Kidney (tissue), 13 donors: ENCODE measurements at regions not wholly inside any gene's neighbourhood (a gene's known extent, or its start where the extent isn't known, plus 50 kb on each side); places are given as distances from the start of the nearest gene placed in this dataset.

Source experiments
- DNase-seq, 5 donors: peaks; one replicate each; pipeline ENCODE4 v3.0.0-alpha.2; 2013 to 2020
- FAIRE-seq: peaks from 2 replicates; lab custom pipeline; 2012; peaks lifted over from hg19 to GRCh38; lab: Jason Lieb, UNC
- H3K27ac ChIP-seq, 2 donors: one replicate each; pipeline ENCODE4 v1.7.0; 2013; ENCODE audit warnings: low read depth in 2 of 2, low read length in 2 of 2, inconsistent platforms in 1 of 2
- H3K27me3 ChIP-seq: one replicate; pipeline ENCODE4 v1.7.1; 2013; ENCODE audit warnings: low read length, inconsistent platforms; ENCODE audit not compliant: control insufficient read depth, insufficient read depth
- H3K36me3 ChIP-seq, 3 donors: one replicate each; pipeline versions ENCODE4 v1.7.0 to v1.7.1; 2013; ENCODE audit warnings: low read length in 3 of 3, control low read depth in 1 of 3, inconsistent platforms in 1 of 3; ENCODE audit not compliant: insufficient read depth in 3 of 3, control insufficient read depth in 2 of 3
- H3K4me1 ChIP-seq, 3 donors: one replicate each; pipeline versions ENCODE4 v1.7.0 to v1.7.1; 2013; ENCODE audit warnings: low read length in 3 of 3, inconsistent platforms in 1 of 3, low read depth in 1 of 3; ENCODE audit not compliant: control insufficient read depth in 2 of 3, insufficient read depth in 2 of 3
- H3K4me3 ChIP-seq, 3 donors: one replicate each; pipeline versions ENCODE4 v1.7.0 to v1.8.1; 2013; ENCODE audit warnings: low read length in 3 of 3, control low read depth in 1 of 3, inconsistent platforms in 1 of 3
- H3K9ac ChIP-seq, 3 donors: one replicate each; pipeline versions ENCODE4 v1.7.0 to v1.7.1; 2013; ENCODE audit warnings: low read length in 3 of 3, control low read depth in 1 of 3, inconsistent platforms in 1 of 3
- H3K9me3 ChIP-seq, 3 donors: one replicate each; pipeline versions ENCODE4 v1.7.0 to v1.7.1; 2013; ENCODE audit warnings: low read length in 3 of 3, control low read depth in 1 of 3, inconsistent platforms in 1 of 3; ENCODE audit not compliant: control insufficient read depth in 2 of 3, insufficient read depth in 1 of 3
- intact Hi-C: fragments of 100-400 bp; cut with DNase I; formaldehyde crosslinking; loops from one replicate; pipeline ENCODE4 v1.11.1; 2022
- TF ChIP-seq, protein P1 (sequence below): IDR thresholded peaks from 3 replicates; pipeline ENCODE4 v1.5.1; 2012; ENCODE audit warnings: mild to moderate bottlenecking, moderate library complexity, borderline replicate concordance; ENCODE audit not compliant: insufficient read depth; ENCODE audit errors: extremely low read depth
- donor health status: control.
- donor health status: control.
- donor health status: control.
- donor health status: control.
- donor health status: control.
- donor health status: DM: yes; HTN: yes; CAD: no.
- donor health status: Normal renal cell carcinoma (clear cell type).

DNA sequence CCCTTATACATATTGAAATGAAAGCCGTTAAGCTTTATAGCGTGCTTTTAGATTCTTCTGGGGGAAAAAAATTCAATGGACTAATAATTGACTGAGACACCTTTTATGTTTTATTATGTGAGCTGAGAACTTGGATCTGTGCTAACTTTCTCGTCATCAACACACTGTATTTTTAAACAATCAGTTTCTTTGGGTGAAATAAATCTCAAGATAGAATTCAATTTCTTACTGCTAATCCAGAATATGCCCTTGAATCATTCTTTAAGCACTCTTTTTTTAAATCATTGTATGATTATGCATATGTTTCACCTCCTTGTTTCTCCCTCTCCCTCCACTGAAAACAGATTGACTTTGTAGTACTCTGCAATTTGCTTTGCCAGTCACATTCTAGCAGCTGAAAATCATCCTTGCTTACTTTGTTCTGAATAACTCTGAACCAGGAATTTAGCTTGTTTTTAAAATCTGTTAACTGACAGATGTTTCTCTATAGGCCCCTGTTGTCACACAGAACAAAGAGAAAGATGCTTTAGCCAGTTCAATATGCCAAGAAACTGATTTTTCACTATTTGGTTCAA, 81.5 kb downstream of the SLIT2 start:
- FAIRE-seq (no peak), DNase-seq (no peak)
- intact Hi-C loops, result no loop called here
- Histone ChIP-seq H3K4me1 (no peaks in the 10 kb centered on the region), H3K4me3 (no peak overlapping the region), H3K9me3 (no peaks in the 10 kb centered on the region), H3K27ac (no peak overlapping the region), H3K36me3 (no peaks in the 10 kb centered on the region), H3K27me3 (no peaks in the 10 kb centered on the region), H3K9ac (no peak overlapping the region)
- TF ChIP-seq, protein P1, sequence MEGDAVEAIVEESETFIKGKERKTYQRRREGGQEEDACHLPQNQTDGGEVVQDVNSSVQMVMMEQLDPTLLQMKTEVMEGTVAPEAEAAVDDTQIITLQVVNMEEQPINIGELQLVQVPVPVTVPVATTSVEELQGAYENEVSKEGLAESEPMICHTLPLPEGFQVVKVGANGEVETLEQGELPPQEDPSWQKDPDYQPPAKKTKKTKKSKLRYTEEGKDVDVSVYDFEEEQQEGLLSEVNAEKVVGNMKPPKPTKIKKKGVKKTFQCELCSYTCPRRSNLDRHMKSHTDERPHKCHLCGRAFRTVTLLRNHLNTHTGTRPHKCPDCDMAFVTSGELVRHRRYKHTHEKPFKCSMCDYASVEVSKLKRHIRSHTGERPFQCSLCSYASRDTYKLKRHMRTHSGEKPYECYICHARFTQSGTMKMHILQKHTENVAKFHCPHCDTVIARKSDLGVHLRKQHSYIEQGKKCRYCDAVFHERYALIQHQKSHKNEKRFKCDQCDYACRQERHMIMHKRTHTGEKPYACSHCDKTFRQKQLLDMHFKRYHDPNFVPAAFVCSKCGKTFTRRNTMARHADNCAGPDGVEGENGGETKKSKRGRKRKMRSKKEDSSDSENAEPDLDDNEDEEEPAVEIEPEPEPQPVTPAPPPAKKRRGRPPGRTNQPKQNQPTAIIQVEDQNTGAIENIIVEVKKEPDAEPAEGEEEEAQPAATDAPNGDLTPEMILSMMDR, result no peak

DNA sequence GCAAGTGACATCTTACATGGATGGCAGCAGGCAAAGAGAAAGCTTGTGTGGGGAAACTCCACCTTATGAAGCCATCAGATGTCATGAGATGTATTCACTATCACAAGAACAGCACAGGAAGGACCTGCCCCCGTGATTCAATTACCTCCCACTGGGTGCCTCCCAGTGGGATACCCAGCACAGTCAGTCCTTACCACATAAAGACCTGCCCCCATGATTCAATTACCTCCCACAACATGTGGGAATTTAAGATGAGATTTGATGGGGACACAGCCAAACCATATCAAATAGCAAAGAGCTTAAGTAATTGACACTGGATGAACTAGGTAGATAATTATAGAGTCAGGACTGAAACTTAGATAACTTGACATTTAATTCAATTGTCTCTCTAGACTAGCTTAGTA, 85.6 kb downstream of the SLIT2 start:
- Histone ChIP-seq H3K9me3 (no peaks in the 10 kb centered on the region), H3K36me3 (no peaks in the 10 kb centered on the region), H3K27ac (no peak overlapping the region), H3K27me3 (no peaks in the 10 kb centered on the region), H3K9ac (no peak overlapping the region), H3K4me1 (no peaks in the 10 kb centered on the region), H3K4me3 (no peak overlapping the region)
- DNase-seq, result no peak
- FAIRE-seq, result no peak
- TF ChIP-seq, protein P1, result no peak
- intact Hi-C loops, result no loop called here

DNA sequence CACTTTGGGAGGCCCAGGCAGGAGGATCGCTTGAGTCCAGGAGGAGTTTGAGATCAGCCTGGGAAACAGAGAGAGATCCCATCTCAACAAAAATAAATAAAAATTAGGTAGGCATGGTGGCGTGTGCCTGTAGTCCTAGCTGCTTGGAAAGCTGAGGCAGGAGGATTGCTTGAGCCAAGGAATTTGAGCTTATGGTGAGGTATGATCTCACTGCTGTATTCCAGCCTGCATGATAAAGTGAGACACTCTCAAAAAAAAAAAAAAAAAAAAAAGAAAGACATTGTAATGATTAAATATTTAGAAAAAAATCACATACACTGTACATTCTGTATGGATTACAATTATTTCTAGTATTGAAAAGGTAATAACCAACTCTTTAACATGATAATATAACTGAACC, 87.1 kb downstream of the SLIT2 start:
- intact Hi-C loops, result no loop called here
- Histone ChIP-seq H3K9ac (no peak overlapping the region), H3K4me1 (no peaks in the 10 kb centered on the region), H3K36me3 (no peaks in the 10 kb centered on the region), H3K27ac (peak overlapping the region in 1 of 2 donors; percentile 55), H3K9me3 (no peaks in the 10 kb centered on the region), H3K27me3 (no peaks in the 10 kb centered on the region), H3K4me3 (peak overlapping the region in 1 of 3 donors; percentile 30)
- DNase-seq (no peak), FAIRE-seq (no peak)
- TF ChIP-seq, protein P1, result no peak
